Spleen (tissue), 11 donors: ENCODE measurements at regions not wholly inside any gene's neighbourhood (a gene's known extent, or its start where the extent isn't known, plus 50 kb on each side); places are given as distances from the start of the nearest gene placed in this dataset.
"Not testable (repeated sequence)": the region's sequence is repeated elsewhere in the genome, so short reads cannot be mapped to it uniquely, and the experiment has no call there.

Experiments used
- DNase-seq: peaks from one replicate; pipeline ENCODE4 v3.0.0-alpha.2; 2020
- H3K27ac ChIP-seq, 8 donors: fragments of 200-600 bp; sonication (generic) in 7 of 8; 1 replicate in 4 of 8; 2 replicates in 4 of 8; pipeline versions ENCODE4 v1.5.0 to v1.8.0; 2016 to 2021; ENCODE audit warnings: inconsistent platforms in 4 of 8, mild to moderate bottlenecking in 4 of 8, moderate library complexity in 1 of 8
- H3K27me3 ChIP-seq, 7 donors: fragments of 200-600 bp; sonication (generic) in 6 of 7; replicated peaks in 1 of 7; 1 replicate in 4 of 7; 2 replicates in 3 of 7; pipeline versions ENCODE4 v1.5.0 to v1.8.0; 2016 to 2021; ENCODE audit warnings: inconsistent platforms in 3 of 7, mild to moderate bottlenecking in 1 of 7
- H3K36me3 ChIP-seq, 6 donors: fragments of 200-600 bp; sonication (generic) in 5 of 6; 1 replicate in 4 of 6; 2 replicates in 2 of 6; pipeline versions ENCODE4 v1.5.0 to v1.8.0; 2016 to 2021; ENCODE audit warnings: inconsistent platforms in 2 of 6
- H3K4me1 ChIP-seq, 6 donors: fragments of 200-600 bp; sonication (generic) in 5 of 6; 1 replicate in 3 of 6; 2 replicates in 3 of 6; pipeline versions ENCODE4 v1.5.0 to v1.8.0; 2016 to 2021; ENCODE audit warnings: inconsistent platforms in 3 of 6
- H3K4me3 ChIP-seq, 8 donors: fragments of 200-600 bp; sonication (generic) in 7 of 8; 1 replicate in 4 of 8; 2 replicates in 4 of 8; pipeline versions ENCODE4 v1.5.0 to v1.8.0; 2016 to 2021; ENCODE audit warnings: inconsistent platforms in 4 of 8, mild to moderate bottlenecking in 4 of 8, moderate library complexity in 2 of 8
- H3K9me3 ChIP-seq, 8 donors: fragments of 200-600 bp; sonication (generic) in 7 of 8; 1 replicate in 4 of 8; 2 replicates in 4 of 8; pipeline versions ENCODE4 v1.5.0 to v1.8.0; 2016 to 2021; ENCODE audit warnings: inconsistent platforms in 4 of 8
- POLR2A ChIP-seq, 3 donors: fragments of 450-650 bp; IDR thresholded peaks; one replicate each; pipeline ENCODE4 v1.5.1; 2017; ENCODE audit warnings: antibody characterized with exemption in 3 of 3, mild to moderate bottlenecking in 1 of 3
- POLR2AphosphoS5 ChIP-seq, 3 donors: sonication (generic); formaldehyde crosslinking; IDR thresholded peaks; one replicate each; pipeline ENCODE4 v1.5.1; 2017; ENCODE audit warnings: antibody characterized with exemption in 3 of 3
- WGBS, 5 donors: extraction: QIAGEN DNeasy Blood & Tissue Kit in 3 of 5; methylation state at CpG; one replicate each; pipeline versions ENCODE4 v1.1.5 to v1.1.7; 2013 to 2018; 5-methylcytosine and 5-hydroxymethylcytosine counted together
- intact Hi-C: fragments of 100-400 bp; cut with DNase I; formaldehyde crosslinking; loops from one replicate; pipeline ENCODE4 v1.15.0; 2023; ENCODE audit warnings: low total_unique reads
- TF ChIP-seq, protein P1 (sequence below), 11 experiments: fragments of 200-600 bp in 7 of 11; fragments of 450-650 bp in 4 of 11; sonication (generic) in 4 of 11; IDR thresholded peaks in 8 of 11; conservative IDR thresholded peaks in 3 of 11; 1 replicate in 7 of 11; 2 replicates in 4 of 11; pipeline versions ENCODE4 v1.4.0 to v1.8.0; 2016 to 2021; ENCODE audit warnings: antibody characterized with exemption in 11 of 11, inconsistent platforms in 4 of 11, mild to moderate bottlenecking in 1 of 11
- donor health status: healthy with polysubstance abuse.
- donor health status: DM: no; HTN: no; CAD: no; lungs with moderate emphysema.
- donor health status: DM: no; HTN: no; CAD: no.
- donor health status: Bipolar disorder and iron deficiency.
- donor health status: healthy.
- donor health status: DM: no; HTN: no; CAD: no.
- donor health status: DM: yes; HTN: yes; CAD: no.

DNA sequence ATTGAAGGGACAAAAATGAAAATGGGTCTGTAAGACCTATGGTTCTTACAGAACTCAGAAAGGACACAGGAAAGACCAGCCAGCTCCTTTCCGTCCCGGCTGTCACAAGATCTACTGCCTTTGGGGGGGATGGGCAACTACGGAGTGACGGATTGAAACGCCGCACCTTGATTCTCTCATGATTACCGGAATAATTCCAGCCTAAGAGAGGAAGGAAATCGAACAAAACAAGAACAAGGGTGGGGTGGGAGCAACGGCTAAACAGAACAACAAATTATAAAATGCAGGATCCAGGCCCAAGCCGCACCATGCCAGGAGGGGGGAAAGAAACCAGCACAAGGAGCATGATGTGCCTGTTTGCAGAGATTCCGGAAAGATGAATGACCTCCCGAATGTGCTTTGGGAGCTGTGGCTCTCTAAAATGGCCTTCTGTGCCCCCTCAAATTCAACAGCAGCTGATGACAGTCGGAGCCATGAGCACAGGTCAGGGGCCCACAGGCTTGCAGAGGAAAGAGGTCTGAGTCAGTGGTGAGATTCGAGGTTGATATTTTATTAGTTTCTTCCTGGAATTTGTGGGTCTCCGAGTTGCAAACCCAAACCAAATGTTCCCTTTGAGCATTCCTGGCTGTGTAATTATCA, 72.1 kb downstream of the SPRING1 start:
- Histone ChIP-seq H3K4me3 (no peak overlapping the region), H3K4me1 (peaks cover 0 to 12% (median 9%) of the 10 kb centered on the region in 6 donors), H3K27me3 (peaks cover 0 to 15% (median 0%) of the 10 kb centered on the region in 7 donors), H3K9me3 (no peaks in the 10 kb centered on the region), H3K36me3 (no peaks in the 10 kb centered on the region), H3K27ac (no peak overlapping the region)
- 48 to 72% (median 62%) methylated on average over 15 of the region's 15 CpGs for WGBS, 5 donors
- TF ChIP-seq, protein P1, sequence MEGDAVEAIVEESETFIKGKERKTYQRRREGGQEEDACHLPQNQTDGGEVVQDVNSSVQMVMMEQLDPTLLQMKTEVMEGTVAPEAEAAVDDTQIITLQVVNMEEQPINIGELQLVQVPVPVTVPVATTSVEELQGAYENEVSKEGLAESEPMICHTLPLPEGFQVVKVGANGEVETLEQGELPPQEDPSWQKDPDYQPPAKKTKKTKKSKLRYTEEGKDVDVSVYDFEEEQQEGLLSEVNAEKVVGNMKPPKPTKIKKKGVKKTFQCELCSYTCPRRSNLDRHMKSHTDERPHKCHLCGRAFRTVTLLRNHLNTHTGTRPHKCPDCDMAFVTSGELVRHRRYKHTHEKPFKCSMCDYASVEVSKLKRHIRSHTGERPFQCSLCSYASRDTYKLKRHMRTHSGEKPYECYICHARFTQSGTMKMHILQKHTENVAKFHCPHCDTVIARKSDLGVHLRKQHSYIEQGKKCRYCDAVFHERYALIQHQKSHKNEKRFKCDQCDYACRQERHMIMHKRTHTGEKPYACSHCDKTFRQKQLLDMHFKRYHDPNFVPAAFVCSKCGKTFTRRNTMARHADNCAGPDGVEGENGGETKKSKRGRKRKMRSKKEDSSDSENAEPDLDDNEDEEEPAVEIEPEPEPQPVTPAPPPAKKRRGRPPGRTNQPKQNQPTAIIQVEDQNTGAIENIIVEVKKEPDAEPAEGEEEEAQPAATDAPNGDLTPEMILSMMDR (IDR thresholded peaks at IDR 0.05 in 8 of 11, conservative IDR thresholded peaks at IDR 0.05 in 3 of 11): no peak
- no peak for TF ChIP-seq POLR2AphosphoS5 (IDR thresholded peaks at IDR 0.05)
- TF ChIP-seq POLR2A (IDR thresholded peaks at IDR 0.05): no peak
- no peak for DNase-seq
- intact Hi-C loops: no loop called here

DNA sequence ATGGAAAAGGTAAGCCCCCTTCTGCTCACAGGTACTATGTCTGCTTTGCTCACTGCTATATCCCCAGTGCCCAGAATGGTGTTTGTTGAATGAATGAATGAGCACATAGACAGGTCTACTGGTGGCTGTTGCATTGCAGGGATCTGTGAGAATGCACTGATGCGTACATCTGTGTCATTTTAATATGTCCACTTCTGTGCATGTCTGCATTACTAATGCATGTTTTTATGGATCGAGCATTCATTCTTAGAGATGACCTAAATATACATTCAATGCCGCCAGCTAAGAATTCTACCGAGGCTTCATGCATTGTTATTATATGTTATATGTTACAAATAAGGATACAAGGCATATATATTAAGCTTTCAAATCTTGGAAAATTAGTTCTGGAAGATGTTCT, 73.8 kb downstream of the SPRING1 start:
- Histone ChIP-seq H3K4me3 (no peak overlapping the region), H3K4me1 (peaks cover 0 to 12% (median 9%) of the 10 kb centered on the region in 6 donors), H3K27me3 (peaks cover 0 to 32% (median 0%) of the 10 kb centered on the region in 7 donors), H3K9me3 (no peaks in the 10 kb centered on the region), H3K36me3 (no peaks in the 10 kb centered on the region), H3K27ac (no peak overlapping the region)
- no peak for DNase-seq
- WGBS, 5 donors: 89 to 95% (median 93%) methylated on average over 4 of the region's 4 CpGs
- intact Hi-C loops: no loop called here
- TF ChIP-seq POLR2AphosphoS5 (IDR thresholded peaks at IDR 0.05): no peak
- no peak for TF ChIP-seq POLR2A (IDR thresholded peaks at IDR 0.05)
- TF ChIP-seq, protein P1 (IDR thresholded peaks at IDR 0.05 in 8 of 11, conservative IDR thresholded peaks at IDR 0.05 in 3 of 11): no peak

DNA sequence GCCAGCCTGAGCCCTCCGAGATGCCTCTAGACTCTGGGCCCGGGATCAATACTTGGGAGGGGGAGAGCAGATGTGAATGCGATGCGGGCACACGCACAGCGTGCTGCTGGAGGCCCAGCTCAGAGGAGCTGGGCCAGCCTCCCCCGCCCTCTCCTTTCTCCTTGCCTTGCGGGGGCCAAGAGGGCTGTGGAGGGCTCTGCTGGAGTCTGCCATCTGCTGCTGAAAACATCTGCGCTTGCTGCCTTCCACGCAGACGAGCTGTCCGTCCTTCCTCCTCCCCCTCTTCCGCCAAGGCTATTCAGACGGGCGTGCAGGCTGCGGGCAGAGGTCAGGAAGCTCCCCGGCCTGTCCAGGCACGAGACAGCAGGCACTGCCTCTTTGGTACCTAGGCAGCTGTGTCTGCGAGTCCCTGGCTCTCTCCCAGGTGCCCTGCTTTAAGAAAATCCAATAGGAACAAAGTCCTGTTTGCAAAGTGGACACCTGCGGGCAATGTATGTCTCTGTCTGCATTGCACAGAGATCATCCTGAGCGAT, 75.2 kb downstream of the SPRING1 start:
- intact Hi-C loops: no loop called here
- DNase-seq: no peak
- WGBS, 5 donors: 37 to 48% (median 39%) methylated on average over 17 to 21 of the region's 21 CpGs
- H3K27me3 ChIP-seq: peaks cover 0 to 46% (median 0%) of the 10 kb centered on the region in 7 donors
- H3K4me1 ChIP-seq: peaks cover 0 to 24% (median 11%) of the 10 kb centered on the region in 6 donors
- H3K36me3 ChIP-seq: no peaks in the 10 kb centered on the region
- no peak overlapping the region for H3K4me3 ChIP-seq
- no peak overlapping the region for H3K27ac ChIP-seq
- no peaks in the 10 kb centered on the region for H3K9me3 ChIP-seq
- TF ChIP-seq POLR2A (IDR thresholded peaks at IDR 0.05) (no peak), POLR2AphosphoS5 (IDR thresholded peaks at IDR 0.05) (peak; percentile 11 to 70 (median 63))
- TF ChIP-seq, protein P1 (IDR thresholded peaks at IDR 0.05 in 8 of 11, conservative IDR thresholded peaks at IDR 0.05 in 3 of 11): peak in 1 of 11 experiments; percentile 22

DNA sequence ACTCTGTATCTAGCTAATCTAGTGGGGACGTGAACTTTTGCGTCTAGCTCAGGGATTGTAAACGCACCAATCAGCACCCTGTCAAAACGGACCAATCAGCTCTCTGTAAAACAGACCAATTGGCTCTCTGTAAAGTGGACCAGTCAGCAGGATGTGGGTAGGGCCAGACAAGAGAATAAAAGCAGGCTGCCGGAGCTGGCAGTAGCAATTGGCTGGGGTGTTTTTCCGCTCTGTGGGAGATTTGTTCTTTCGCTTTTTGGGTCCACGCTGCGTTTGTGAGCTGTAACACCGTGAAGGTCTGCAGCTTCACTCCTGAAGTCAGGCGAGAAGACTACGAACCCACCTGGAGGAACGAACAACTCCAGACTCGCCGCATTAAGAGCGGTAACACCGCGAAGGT, 76.5 kb downstream of the SPRING1 start:
- Histone ChIP-seq H3K9me3 (no peaks in the 10 kb centered on the region), H3K4me3 (no peak overlapping the region), H3K36me3 (no peaks in the 10 kb centered on the region), H3K4me1 (peaks cover 0 to 24% (median 11%) of the 10 kb centered on the region in 6 donors), H3K27ac (no peak overlapping the region), H3K27me3 (peaks cover 0 to 53% (median 0%) of the 10 kb centered on the region in 7 donors)
- TF ChIP-seq POLR2A (IDR thresholded peaks at IDR 0.05) (no peak), POLR2AphosphoS5 (IDR thresholded peaks at IDR 0.05) (no peak)
- TF ChIP-seq, protein P1 (IDR thresholded peaks at IDR 0.05 in 8 of 11, conservative IDR thresholded peaks at IDR 0.05 in 3 of 11): no peak
- DNase-seq: no peak
- intact Hi-C loops: no loop called here
- 91 to 97% (median 95%) methylated on average over 18 of the region's 18 CpGs for WGBS, 5 donors

DNA sequence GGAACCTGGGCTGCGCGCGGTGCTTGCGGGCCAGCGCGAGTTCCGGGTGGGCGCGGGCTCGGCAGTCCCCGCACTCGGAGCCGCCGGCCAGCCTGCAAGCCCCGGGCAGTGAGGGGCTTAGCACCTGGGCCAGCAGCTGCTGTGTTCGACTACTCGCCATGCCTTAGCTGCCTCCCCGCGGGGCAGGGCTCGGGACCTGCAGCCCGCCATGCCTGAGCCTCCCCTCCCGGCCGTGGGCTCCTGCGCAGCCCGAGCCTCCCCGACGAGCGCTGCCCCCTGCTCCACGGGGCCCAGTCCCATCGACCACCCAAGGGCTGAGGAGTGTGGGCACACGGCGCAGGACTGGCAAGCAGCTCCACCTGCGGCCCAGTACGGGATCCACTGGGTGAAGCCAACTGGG, 77.1 kb downstream of the SPRING1 start:
- not testable (repeated sequence) for DNase-seq

More for the DNA sequence above, 77.1 kb downstream of the SPRING1 start:
- H3K27me3 ChIP-seq: peaks cover 0 to 53% (median 0%) of the 10 kb centered on the region in 7 donors
- 93 to 100% (median 96%) methylated on average over 2 to 34 of the region's 34 CpGs for WGBS, 5 donors
- H3K9me3 ChIP-seq, H3K4me3 ChIP-seq, H3K36me3 ChIP-seq, intact Hi-C loops, H3K27ac ChIP-seq: not testable (repeated sequence)
- H3K4me1 ChIP-seq: peaks cover 0 to 24% (median 11%) of the 10 kb centered on the region in 6 donors
